ENCODE measurements at regions not wholly inside any gene's neighbourhood (a gene's known extent, or its start where the extent isn't known, plus 50 kb on each side); places are given as distances from the start of the nearest gene placed in this dataset.

- Mint-ChIP-seq H3K36me3 (ENCODE audit: low read depth) (no peaks in the 10 kb centered on the region), H3K9me3 (peaks cover 14% of the 10 kb centered on the region), H3K4me3 (no peak overlapping the region), H3K27ac (no peak overlapping the region), H3K4me1 (no peaks in the 10 kb centered on the region), H3K27me3 (no peaks in the 10 kb centered on the region)
- POLR2A ChIA-PET, result no interaction called here
- no peak for DNase-seq
- CTCF ChIA-PET, result no interaction called here
Measured at GRCh38 chr2:5051300-5051699, 640.9 kb upstream of the SOX11 start.

GRCh38 chr2:5052905-5053304 is 639.3 kb upstream of the SOX11 start:
- POLR2A ChIA-PET, result no interaction called here
- peaks cover 13% of the 10 kb centered on the region for H3K9me3 Mint-ChIP-seq

DNA sequence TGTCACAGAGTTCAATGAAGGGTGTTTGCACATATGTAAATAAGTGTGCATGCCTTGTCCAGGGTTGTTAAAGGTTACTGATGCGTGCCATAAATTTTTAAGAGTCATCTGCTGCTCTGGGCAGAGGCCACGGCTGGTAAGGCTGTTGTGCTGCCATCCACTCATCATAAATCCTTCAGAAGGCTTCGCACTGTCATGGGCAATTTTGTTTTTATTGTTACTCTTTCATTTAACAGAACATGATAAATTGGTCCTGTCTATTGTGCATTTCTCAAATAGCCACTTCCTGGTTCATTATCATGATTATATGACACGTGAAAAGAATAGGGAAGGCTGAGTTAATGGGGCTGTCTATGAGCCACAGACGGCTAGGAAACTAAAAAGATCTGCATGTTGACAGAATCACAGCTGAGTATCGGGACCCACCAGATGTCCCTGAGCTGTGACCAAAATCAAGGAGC is 634.3 kb upstream of the SOX11 start:
- peaks cover 17% of the 10 kb centered on the region for H3K9me3 Mint-ChIP-seq
- no peak overlapping the region for H3K27ac Mint-ChIP-seq
- no peak for DNase-seq
- H3K27me3 Mint-ChIP-seq, result no peaks in the 10 kb centered on the region
- no peak overlapping the region for H3K4me3 Mint-ChIP-seq
- H3K36me3 Mint-ChIP-seq (ENCODE audit: low read depth), result no peaks in the 10 kb centered on the region
- ChIA-PET CTCF (no interaction called here), POLR2A (no interaction called here)
- H3K4me1 Mint-ChIP-seq, result no peaks in the 10 kb centered on the region

More at GRCh38 chr2:5052905-5053304, 639.3 kb upstream of the SOX11 start:
- Mint-ChIP-seq H3K4me3 (no peak overlapping the region), H3K27me3 (no peaks in the 10 kb centered on the region), H3K27ac (no peak overlapping the region), H3K36me3 (ENCODE audit: low read depth) (no peaks in the 10 kb centered on the region), H3K4me1 (no peaks in the 10 kb centered on the region)
- CTCF ChIA-PET, result no interaction called here
- no peak for DNase-seq

- Mint-ChIP-seq H3K4me1 (no peaks in the 10 kb centered on the region), H3K9me3 (peaks cover 13% of the 10 kb centered on the region), H3K27ac (no peak overlapping the region), H3K4me3 (no peak overlapping the region), H3K27me3 (no peaks in the 10 kb centered on the region), H3K36me3 (ENCODE audit: low read depth) (no peaks in the 10 kb centered on the region)
- no peak for DNase-seq
- CTCF ChIA-PET, result no interaction called here
- POLR2A ChIA-PET, result no interaction called here
Measured at GRCh38 chr2:5060956-5061355, 631.2 kb upstream of the SOX11 start.

DNA sequence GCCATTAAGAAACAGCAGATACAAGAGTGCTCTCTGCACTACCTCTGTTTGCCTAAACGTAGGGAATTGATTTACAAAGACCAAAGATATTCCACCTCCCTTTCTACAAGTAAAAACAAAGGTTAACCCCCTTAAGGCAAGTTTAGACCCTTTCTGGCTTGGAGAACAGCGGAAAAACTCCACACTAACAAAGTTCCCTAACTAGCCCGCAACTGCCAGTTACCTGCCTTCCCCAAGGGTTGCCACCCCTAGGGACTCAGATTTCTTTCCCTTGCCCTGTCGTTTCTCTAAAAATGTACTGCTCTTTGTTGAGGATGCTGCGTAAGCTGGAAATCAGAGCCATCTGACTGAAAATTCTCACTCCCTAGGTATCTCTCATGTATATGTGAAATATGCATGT is 627.5 kb upstream of the SOX11 start:
- peaks cover 15% of the 10 kb centered on the region for H3K9me3 Mint-ChIP-seq
- no peaks in the 10 kb centered on the region for H3K36me3 Mint-ChIP-seq (ENCODE audit: low read depth)
- H3K27me3 Mint-ChIP-seq, result no peaks in the 10 kb centered on the region
- POLR2A ChIA-PET, result no interaction called here
- DNase-seq, result no peak
- H3K4me3 Mint-ChIP-seq, result no peak overlapping the region
- no peaks in the 10 kb centered on the region for H3K4me1 Mint-ChIP-seq
- CTCF ChIA-PET, result no interaction called here
- no peak overlapping the region for H3K27ac Mint-ChIP-seq

GRCh38 chr2:5067816-5068215 is 624.4 kb upstream of the SOX11 start:
- POLR2A ChIA-PET, result no interaction called here
- Mint-ChIP-seq H3K27ac (no peak overlapping the region), H3K27me3 (no peaks in the 10 kb centered on the region), H3K4me1 (no peaks in the 10 kb centered on the region), H3K36me3 (ENCODE audit: low read depth) (no peaks in the 10 kb centered on the region), H3K9me3 (peaks cover 15% of the 10 kb centered on the region), H3K4me3 (no peak overlapping the region)
- CTCF ChIA-PET, result no interaction called here
- DNase-seq, result no peak

DNA sequence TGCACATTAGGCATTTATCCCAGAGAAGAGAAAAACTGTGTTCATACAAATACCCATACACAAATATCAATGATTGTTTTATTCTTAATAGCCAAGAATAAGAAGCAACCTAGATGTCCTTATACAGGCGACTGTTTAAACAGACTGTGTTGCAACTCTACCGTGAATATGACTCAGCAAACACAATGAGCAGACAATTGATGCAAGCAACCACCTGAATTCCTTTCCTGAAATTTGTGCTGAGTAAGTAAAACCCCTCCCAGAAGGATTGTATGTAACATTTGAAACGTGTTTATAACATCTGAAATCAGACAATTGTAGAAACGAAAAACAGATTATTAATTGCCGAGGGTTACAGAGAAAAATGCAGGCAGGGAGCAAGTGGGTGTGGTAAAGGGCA is 621.9 kb upstream of the SOX11 start:
- ChIA-PET CTCF (no interaction called here), POLR2A (no interaction called here)
- Mint-ChIP-seq H3K9me3 (peaks cover 14% of the 10 kb centered on the region), H3K4me3 (no peak overlapping the region), H3K36me3 (ENCODE audit: low read depth) (no peaks in the 10 kb centered on the region), H3K27ac (no peak overlapping the region), H3K4me1 (no peaks in the 10 kb centered on the region), H3K27me3 (no peaks in the 10 kb centered on the region)
- DNase-seq, result no peak

GRCh38 chr2:5074733-5075132 is 617.5 kb upstream of the SOX11 start:
- no peak overlapping the region for H3K4me3 Mint-ChIP-seq
- ChIA-PET CTCF (no interaction called here), POLR2A (no interaction called here)
- no peak for DNase-seq
- H3K36me3 Mint-ChIP-seq (ENCODE audit: low read depth), result no peaks in the 10 kb centered on the region
- no peaks in the 10 kb centered on the region for H3K4me1 Mint-ChIP-seq
- H3K9me3 Mint-ChIP-seq, result peaks cover 15% of the 10 kb centered on the region
- no peak overlapping the region for H3K27ac Mint-ChIP-seq
- H3K27me3 Mint-ChIP-seq, result no peaks in the 10 kb centered on the region

DNA sequence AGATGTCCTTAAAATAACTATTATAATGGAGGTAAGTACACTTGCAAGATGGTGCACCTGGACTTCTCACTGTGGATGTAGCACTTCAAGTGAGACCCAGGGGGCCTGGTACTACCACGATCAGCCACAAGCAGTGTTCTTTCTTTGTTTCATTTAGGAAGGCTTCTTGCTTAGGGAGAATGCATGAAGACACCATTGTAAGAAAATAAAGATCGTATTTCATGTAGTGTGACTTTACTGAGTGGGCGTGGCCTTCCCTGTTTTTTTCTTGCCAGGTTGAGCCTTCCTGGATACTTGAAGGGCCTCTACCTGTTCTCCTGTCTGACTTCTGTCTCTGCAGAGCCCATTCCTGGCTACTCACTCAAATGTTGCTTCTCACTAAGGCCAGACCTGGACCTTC is 615.6 kb upstream of the SOX11 start:
- Mint-ChIP-seq H3K36me3 (ENCODE audit: low read depth) (no peaks in the 10 kb centered on the region), H3K27ac (no peak overlapping the region), H3K27me3 (no peaks in the 10 kb centered on the region), H3K9me3 (peaks cover 16% of the 10 kb centered on the region), H3K4me1 (no peaks in the 10 kb centered on the region), H3K4me3 (no peak overlapping the region)
- CTCF ChIA-PET, result no interaction called here
- POLR2A ChIA-PET, result no interaction called here
- no peak for DNase-seq

DNA sequence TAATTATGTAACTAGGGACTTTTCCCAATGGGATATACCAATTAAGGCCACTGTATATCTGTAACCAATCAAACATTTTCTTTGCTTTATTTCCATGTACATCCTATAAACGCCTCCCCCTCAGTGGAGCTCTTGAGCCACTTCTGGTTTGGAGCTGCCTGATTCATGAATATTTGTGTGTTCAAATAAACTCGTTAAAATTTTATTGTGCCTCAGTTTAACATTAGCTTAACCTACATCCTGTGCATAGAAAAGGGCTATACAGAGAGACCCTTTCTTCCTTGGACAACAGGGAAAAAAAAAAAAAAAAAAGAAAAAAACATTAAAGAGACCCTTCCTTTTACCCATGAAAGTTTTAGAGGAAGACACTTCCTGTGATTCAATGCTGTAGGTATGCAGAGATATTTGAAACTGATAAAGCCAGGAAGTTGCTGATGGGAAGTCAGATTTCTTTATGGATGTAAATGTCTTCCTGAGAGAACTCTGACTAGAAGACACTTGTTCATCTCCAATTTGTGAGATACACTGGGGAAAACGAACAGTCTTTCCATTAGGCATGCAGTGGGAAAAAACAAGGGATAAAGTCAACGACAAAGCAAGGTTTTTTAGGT is 614.6 kb upstream of the SOX11 start:
- H3K9me3 Mint-ChIP-seq, result peaks cover 12% of the 10 kb centered on the region
- H3K27ac Mint-ChIP-seq, result no peak overlapping the region
- ChIA-PET CTCF (no interaction called here), POLR2A (no interaction called here)
- no peaks in the 10 kb centered on the region for H3K4me1 Mint-ChIP-seq
- no peak overlapping the region for H3K4me3 Mint-ChIP-seq
- no peak for DNase-seq
- no peaks in the 10 kb centered on the region for H3K36me3 Mint-ChIP-seq (ENCODE audit: low read depth)
- no peaks in the 10 kb centered on the region for H3K27me3 Mint-ChIP-seq

- POLR2A ChIA-PET, result no interaction called here
- Mint-ChIP-seq H3K4me1 (no peaks in the 10 kb centered on the region), H3K27me3 (no peaks in the 10 kb centered on the region), H3K27ac (no peak overlapping the region), H3K36me3 (ENCODE audit: low read depth) (no peaks in the 10 kb centered on the region), H3K4me3 (no peak overlapping the region), H3K9me3 (peaks cover 9% of the 10 kb centered on the region)
- no peak for DNase-seq
- CTCF ChIA-PET, result no interaction called here
Measured at GRCh38 chr2:5083402-5083801, 608.8 kb upstream of the SOX11 start.

- H3K9me3 Mint-ChIP-seq, result peaks cover 8% of the 10 kb centered on the region
- CTCF ChIA-PET, result no interaction called here
Measured at GRCh38 chr2:5089409-5089808, 602.8 kb upstream of the SOX11 start.

DNA sequence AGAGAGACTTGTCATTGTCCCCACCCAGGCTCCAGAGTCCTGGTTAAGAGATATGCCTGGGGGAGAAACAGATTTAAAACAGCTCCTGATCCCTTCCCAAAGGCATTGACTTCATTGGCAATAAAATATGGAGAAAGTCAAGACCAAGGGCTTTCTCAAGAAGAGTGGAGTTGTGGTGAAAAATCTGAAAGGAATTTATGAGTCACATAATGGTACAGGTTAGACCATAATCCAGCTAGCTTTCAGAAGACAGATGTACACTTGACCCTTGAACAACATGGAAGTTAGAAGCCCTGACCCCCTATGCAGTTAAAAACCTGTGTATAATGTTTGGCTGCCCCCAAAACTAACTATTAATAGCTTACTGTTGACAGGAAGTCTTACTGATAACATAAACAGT is 599.1 kb upstream of the SOX11 start:
- Mint-ChIP-seq H3K4me1 (no peaks in the 10 kb centered on the region), H3K9me3 (peaks cover 17% of the 10 kb centered on the region), H3K36me3 (ENCODE audit: low read depth) (no peaks in the 10 kb centered on the region), H3K27ac (no peak overlapping the region), H3K4me3 (no peak overlapping the region), H3K27me3 (no peaks in the 10 kb centered on the region)
- ChIA-PET CTCF (no interaction called here), POLR2A (no interaction called here)
- DNase-seq, result no peak

More at GRCh38 chr2:5089409-5089808, 602.8 kb upstream of the SOX11 start:
- Mint-ChIP-seq H3K27ac (no peak overlapping the region), H3K27me3 (no peaks in the 10 kb centered on the region), H3K36me3 (ENCODE audit: low read depth) (no peaks in the 10 kb centered on the region), H3K4me1 (no peaks in the 10 kb centered on the region), H3K4me3 (no peak overlapping the region)
- POLR2A ChIA-PET, result no interaction called here
- DNase-seq, result no peak

DNA sequence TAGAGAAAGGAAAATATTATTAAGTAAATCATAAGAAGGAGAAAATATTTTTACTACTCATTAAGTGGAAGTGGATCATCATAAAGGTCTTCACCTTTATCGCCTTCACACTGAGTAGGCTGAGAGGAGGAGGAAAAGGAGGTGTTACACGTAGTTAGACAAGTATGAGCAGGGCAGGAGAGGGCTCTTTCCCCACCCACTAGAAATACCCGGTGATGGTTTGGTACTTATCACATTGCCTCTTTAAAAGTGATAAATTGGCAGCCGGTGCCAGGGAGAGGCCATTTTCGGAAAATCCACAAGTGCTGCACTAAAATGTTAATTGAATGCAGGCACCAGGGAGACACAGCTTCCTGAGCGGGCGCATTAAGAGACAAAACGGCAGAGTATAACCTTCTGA is 598.7 kb upstream of the SOX11 start:
- no peak overlapping the region for H3K4me3 Mint-ChIP-seq
- peaks cover 17% of the 10 kb centered on the region for H3K9me3 Mint-ChIP-seq
- DNase-seq, result no peak
- H3K27ac Mint-ChIP-seq, result no peak overlapping the region
- CTCF ChIA-PET, result no interaction called here
- no peaks in the 10 kb centered on the region for H3K36me3 Mint-ChIP-seq (ENCODE audit: low read depth)
- POLR2A ChIA-PET, result no interaction called here
- H3K4me1 Mint-ChIP-seq, result no peaks in the 10 kb centered on the region
- no peaks in the 10 kb centered on the region for H3K27me3 Mint-ChIP-seq

- Mint-ChIP-seq H3K4me3 (no peak overlapping the region), H3K9me3 (peaks cover 18% of the 10 kb centered on the region), H3K27ac (no peak overlapping the region), H3K36me3 (ENCODE audit: low read depth) (no peaks in the 10 kb centered on the region), H3K4me1 (no peaks in the 10 kb centered on the region), H3K27me3 (no peaks in the 10 kb centered on the region)
- ChIA-PET POLR2A (no interaction called here), CTCF (no interaction called here)
- DNase-seq, result no peak
Measured at GRCh38 chr2:5094192-5094591, 598.0 kb upstream of the SOX11 start.
